HL-60 (cell line): ENCODE measurements at regions not wholly inside any gene's neighbourhood (a gene's known extent, or its start where the extent isn't known, plus 50 kb on each side); places are given as distances from the start of the nearest gene placed in this dataset.

Experiments
- GABPA ChIP-seq: IDR thresholded peaks from 2 replicates; pipeline ENCODE4 v1.6.1; 2012; ENCODE audit warnings: low read depth
- POLR2AphosphoS5 ChIP-seq: IDR thresholded peaks from 2 replicates; pipeline ENCODE4 v1.6.1; 2012; ENCODE audit warnings: low read depth
- SPI1 ChIP-seq: IDR thresholded peaks from 2 replicates; pipeline ENCODE4 v1.6.1; 2012; ENCODE audit warnings: low read depth, mild to moderate bottlenecking, borderline replicate concordance
- TF ChIP-seq, protein P1 (sequence below): IDR thresholded peaks from one replicate; pipeline ENCODE4 v1.5.1; 2011; ENCODE audit warnings: low read length, control low read depth, inconsistent platforms; ENCODE audit not compliant: insufficient read depth

- TF ChIP-seq, protein P1, sequence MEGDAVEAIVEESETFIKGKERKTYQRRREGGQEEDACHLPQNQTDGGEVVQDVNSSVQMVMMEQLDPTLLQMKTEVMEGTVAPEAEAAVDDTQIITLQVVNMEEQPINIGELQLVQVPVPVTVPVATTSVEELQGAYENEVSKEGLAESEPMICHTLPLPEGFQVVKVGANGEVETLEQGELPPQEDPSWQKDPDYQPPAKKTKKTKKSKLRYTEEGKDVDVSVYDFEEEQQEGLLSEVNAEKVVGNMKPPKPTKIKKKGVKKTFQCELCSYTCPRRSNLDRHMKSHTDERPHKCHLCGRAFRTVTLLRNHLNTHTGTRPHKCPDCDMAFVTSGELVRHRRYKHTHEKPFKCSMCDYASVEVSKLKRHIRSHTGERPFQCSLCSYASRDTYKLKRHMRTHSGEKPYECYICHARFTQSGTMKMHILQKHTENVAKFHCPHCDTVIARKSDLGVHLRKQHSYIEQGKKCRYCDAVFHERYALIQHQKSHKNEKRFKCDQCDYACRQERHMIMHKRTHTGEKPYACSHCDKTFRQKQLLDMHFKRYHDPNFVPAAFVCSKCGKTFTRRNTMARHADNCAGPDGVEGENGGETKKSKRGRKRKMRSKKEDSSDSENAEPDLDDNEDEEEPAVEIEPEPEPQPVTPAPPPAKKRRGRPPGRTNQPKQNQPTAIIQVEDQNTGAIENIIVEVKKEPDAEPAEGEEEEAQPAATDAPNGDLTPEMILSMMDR, result no peak
- TF ChIP-seq SPI1 (no peak), GABPA (no peak), POLR2AphosphoS5 (no peak)
These were observed 156.7 kb upstream of the SALL3 start for GRCh38 chr18:78822949-78823285.
